ENCODE measurements at regions not wholly inside any gene's neighbourhood (a gene's known extent, or its start where the extent isn't known, plus 50 kb on each side); places are given as distances from the start of the nearest gene placed in this dataset.

GRCh38 chr1:5311634-5312292 lies 657.4 kb downstream of the AJAP1 start:
- no peak for DNase-seq

GRCh38 chr1:5311147-5311546 lies 656.7 kb downstream of the AJAP1 start:
- DNase-seq, result no peak

DNA sequence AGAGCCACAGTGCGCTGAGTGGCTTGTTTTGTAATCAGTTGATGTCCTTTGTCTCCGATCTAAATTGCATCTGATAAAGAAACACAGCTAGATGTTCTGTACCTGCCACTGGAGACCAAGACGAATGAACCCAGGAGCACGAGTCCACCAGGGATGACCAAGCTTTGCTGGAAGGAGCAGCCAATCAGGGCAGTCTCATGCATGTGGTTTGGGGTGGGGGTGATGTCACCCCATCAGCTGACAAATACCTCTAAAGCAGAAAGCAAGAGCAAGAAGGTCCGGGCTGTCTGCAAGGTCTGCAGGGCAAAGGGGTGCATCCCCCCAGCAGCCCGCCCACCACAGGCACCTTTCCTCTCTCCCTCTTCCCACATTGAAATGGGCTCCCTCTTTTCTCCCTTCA lies 653.8 kb downstream of the AJAP1 start:
- no peak for DNase-seq

DNA sequence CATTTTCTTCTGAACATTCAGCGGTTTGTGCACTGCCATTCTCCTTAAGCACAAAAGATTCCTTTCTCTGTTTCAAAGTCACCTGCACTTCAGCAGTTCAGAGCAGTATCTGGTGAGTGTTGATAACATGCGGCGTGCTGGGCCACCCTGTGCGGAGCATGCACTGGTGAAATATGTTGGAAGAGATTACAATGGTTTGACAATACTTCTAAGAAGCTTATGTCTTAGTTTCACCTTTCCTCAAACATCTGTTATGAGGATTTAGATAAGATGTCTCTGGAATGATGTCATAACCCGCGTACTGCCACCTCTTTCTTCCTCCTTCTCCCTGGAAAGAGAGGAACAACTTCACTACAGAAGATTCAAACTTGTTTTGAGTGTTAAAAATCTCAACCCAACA lies 650.3 kb downstream of the AJAP1 start:
- no peak for DNase-seq

GRCh38 chr1:5298376-5298775 lies 644.0 kb downstream of the AJAP1 start:
- no peak for DNase-seq

- DNase-seq, result no peak
Measured at GRCh38 chr1:5297886-5298239, 643.5 kb downstream of the AJAP1 start.

DNA sequence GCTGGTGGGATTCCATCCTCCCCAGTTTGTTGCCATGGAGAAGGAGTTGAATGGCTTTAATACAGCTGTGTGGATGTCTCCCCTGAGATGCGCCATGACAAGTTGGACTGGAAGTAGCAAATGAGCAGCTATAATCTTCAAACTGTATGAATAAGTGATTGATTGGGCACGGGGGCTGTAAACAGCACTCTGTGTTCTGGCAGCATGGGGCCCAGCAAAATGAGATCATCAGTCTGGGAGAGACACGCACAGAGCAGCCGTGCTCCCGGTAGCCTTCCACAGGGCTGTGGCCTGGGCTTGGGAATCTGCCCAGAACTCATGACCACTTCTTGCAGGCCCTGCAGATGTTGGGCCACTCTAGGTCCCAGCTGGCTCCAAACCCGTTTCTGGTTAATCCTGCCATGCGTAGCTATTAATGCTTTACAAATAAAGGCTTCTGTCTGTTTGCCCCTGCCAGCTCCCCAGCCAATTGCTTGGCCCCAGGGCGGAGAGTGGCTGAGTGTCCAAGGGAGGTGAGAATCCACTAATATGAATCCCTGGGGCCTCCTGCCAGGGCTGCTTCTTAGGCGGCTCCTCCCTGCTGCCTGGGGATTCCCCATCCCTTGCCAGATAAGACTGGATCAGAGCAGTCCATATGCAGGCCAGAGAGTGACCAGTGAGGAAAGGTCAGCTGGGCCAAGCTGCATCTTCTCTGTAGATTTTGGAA lies 642.9 kb downstream of the AJAP1 start:
- DNase-seq, result no peak

GRCh38 chr1:5296557-5297179 lies 642.3 kb downstream of the AJAP1 start:
- DNase-seq, result no peak

DNA sequence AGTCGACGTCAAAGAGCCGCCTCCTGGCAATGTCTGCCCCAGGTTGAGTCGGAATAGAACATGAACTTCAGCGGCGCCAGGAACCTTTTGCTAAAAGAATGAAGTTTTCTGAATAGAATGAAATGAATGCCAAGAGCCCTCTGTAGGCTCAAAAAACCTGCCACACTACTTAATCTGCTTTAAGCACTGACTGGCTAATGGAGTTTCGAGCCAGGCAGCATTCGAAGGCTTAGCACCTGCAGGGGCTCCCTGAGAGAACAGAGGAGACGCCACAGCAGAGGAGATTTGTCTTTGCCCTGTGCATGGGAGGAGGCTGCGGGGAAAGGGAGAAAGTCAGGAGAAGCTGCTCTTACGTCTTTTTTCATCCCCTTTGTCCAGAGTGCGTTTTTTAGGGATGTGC lies 641.7 kb downstream of the AJAP1 start:
- no peak for DNase-seq

DNA sequence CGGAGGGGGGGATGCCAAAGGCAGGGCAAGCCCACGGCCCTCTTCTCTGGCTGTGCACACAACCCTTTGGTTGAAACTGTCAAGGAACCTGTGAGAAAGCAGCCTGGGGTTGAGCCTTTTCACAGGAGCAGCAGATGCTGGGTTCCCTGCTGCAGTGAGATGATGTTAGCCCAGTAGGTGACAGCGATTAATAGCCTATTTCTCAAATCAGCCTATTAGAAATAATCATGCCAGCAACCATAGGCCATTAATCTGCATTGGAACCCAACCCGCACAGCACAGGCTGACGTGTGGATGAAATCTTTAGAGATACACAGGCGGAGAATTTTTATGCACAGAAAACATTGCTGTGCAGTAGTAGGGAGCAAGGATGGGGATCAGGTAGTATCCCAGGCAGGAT lies 637.5 kb downstream of the AJAP1 start:
- DNase-seq, result no peak

GRCh38 chr1:5287178-5288150 lies 633.1 kb downstream of the AJAP1 start:
- DNase-seq, result no peak

DNA sequence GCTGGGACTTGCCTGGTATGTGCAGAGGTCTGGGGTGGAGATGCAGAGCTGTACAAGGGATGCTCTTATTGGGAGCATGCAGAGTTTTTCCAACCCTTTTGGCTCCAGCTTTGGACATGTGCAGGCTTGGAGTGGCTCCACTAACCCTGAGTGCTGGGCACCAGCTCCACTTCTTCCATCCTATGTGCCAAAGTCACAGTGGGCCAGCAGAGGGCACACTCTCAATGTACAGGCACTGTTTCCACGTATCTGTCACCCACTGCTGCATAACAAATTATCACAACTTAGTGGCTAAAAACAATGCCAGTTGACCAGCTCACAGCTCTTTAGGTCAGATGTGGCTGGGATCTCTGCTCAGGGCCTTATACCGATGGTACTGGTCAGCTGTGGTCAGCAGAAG lies 631.8 kb downstream of the AJAP1 start:
- no peak for DNase-seq

- DNase-seq, result no peak
Measured at GRCh38 chr1:5274527-5274926, 620.1 kb downstream of the AJAP1 start.

DNA sequence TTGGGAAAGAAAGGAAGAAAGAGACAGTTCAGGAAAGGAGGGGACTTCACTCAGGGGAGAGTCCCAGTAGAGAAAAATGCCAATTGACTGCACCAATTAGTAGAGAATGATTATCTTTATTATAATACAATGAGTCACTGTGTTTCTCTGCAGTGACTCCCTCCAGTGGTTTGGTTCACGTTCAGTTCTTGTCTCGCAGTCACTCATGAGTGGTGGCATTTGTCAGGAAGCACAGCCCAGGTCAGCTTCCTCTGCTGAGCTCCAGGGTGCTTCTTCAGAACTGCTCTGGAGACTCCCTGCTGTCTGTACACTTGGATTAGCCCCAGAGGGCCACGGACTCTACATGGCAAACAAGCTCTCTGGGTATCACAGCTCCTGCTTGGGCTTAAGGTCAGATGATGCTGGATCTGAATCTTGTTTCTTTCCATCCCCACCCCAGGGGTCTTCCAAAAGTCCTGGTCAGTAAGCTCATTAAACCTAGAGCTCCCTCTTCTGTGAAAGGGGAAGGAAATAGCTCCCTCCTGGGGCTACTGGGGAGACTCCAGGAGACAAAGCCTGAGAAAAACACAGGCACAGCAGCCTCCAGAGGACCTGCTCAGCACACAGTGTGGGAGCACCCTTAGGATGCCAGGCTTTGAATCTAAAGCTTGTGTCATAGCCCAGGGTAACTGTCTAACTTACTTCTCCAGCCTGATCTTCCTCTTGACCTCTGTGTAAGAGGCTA lies 619.0 kb downstream of the AJAP1 start:
- no peak for DNase-seq

DNA sequence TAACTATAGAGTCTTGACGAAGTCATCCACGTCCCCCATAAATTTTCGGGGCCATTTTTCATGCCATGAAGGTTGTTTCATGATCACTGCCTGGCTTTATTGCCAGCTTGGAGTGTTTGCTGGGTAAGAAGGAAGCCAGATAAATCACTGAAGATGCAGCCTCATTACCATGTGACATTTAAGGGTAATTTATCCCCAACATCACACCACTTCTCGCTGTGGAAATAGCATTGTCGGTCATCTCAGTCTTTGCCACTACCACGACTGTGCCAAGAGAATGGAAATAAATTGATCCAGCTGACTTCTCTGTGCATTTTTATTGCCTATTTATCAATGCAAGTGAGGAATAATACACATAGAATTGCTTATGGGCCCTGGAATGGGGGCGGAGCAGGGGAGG lies 617.9 kb downstream of the AJAP1 start:
- DNase-seq, result no peak

- DNase-seq, result no peak
Measured at GRCh38 chr1:5271264-5271663, 616.9 kb downstream of the AJAP1 start.

DNA sequence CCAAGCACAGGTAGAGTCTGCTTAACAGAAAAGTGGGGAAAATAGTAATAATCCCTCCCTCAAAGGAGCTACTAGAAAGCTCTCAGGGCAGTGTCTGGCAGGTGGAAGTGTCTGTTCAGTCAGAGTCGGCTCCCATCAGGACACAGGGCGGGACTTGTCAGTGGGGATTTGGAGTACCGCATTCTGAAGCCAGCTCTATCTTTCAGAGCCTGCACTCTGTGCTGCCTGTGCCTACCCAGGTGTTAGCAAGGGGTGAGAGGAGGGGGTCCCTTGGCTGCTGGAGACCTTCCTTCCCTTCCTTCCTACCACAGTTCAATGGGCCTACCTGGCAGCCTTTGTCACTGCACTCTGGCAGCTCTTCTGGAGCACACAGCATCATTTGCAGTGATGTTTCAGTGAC lies 615.5 kb downstream of the AJAP1 start:
- no peak for DNase-seq

GRCh38 chr1:5267603-5268235 lies 613.3 kb downstream of the AJAP1 start:
- no peak for DNase-seq

- DNase-seq, result no peak
Measured at GRCh38 chr1:5265438-5266075, 611.1 kb downstream of the AJAP1 start.

- DNase-seq, result no peak
Measured at GRCh38 chr1:5264476-5264875, 610.1 kb downstream of the AJAP1 start.

GRCh38 chr1:5256793-5257192 lies 602.4 kb downstream of the AJAP1 start:
- DNase-seq, result no peak

DNA sequence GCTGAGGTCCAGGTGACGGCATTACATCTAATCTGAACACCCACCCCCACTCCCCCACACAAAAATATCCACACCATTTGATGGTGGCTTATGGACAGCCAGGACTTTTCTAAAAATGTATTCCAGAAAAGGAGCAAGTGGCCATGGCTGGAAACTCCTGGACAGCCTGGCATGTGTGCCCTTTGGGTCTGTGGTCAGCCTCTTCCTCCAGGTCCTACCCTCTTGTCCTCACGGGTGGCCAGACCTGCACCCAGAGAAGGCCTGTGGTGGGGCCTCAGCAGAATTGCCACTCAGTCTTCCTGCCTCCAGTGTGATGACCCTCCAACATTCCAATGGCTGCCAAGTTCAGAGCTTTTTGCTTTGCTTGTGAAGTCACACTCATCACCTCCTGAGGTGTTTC lies 600.6 kb downstream of the AJAP1 start:
- no peak for DNase-seq
